ENCODE measurements at regions not wholly inside any gene's neighbourhood (a gene's known extent, or its start where the extent isn't known, plus 50 kb on each side); places are given as distances from the start of the nearest gene placed in this dataset.

GRCh38 chr13:63344711-63345110, 1929.1 kb upstream of the PCDH20 start:
- no peak for DNase-seq
- H3K4me1 ChIP-seq, result no peaks in the 10 kb centered on the region
- H3K9me3 ChIP-seq, result no peaks in the 10 kb centered on the region
- no peaks in the 10 kb centered on the region for H3K36me3 ChIP-seq
- in situ Hi-C loops (cut with MboI; ENCODE audit: low sequenced_read_pairs in 4 of 4) (no loop called here), intact Hi-C loops (cut with DNase I; ENCODE audit: low total_unique reads) (no loop called here)
- ATAC-seq, result no peak
- no peak overlapping the region for H3K4me3 ChIP-seq
- no peak overlapping the region for H3K27ac ChIP-seq
- TF ChIP-seq CTCF (IDR thresholded peaks at IDR 0.05 in 4 of 5, conservative IDR thresholded peaks at IDR 0.05 in 1 of 5) (no peak), POLR2A (IDR thresholded peaks at IDR 0.05) (no peak)
- H3K27me3 ChIP-seq, result no peaks in the 10 kb centered on the region

GRCh38 chr13:63337921-63338320, 1922.3 kb upstream of the PCDH20 start:
- intact Hi-C loops (cut with DNase I; ENCODE audit: low total_unique reads), result no loop called here
- no peak for TF ChIP-seq CTCF (IDR thresholded peaks at IDR 0.05 in 4 of 5, conservative IDR thresholded peaks at IDR 0.05 in 1 of 5)
- no peak for TF ChIP-seq POLR2A (IDR thresholded peaks at IDR 0.05)
- no peak overlapping the region for H3K4me3 ChIP-seq
- DNase-seq (no peak), ATAC-seq (no peak)
- in situ Hi-C loops (cut with MboI; ENCODE audit: low sequenced_read_pairs in 4 of 4), result no loop called here
- H3K9me3 ChIP-seq, result no peaks in the 10 kb centered on the region
- H3K36me3 ChIP-seq, result no peaks in the 10 kb centered on the region
- no peaks in the 10 kb centered on the region for H3K4me1 ChIP-seq
- no peak overlapping the region for H3K27ac ChIP-seq
- H3K27me3 ChIP-seq, result no peaks in the 10 kb centered on the region

- DNase-seq (no peak), ATAC-seq (no peak)
- H3K36me3 ChIP-seq, result no peaks in the 10 kb centered on the region
- no peak overlapping the region for H3K4me3 ChIP-seq
- intact Hi-C loops (cut with DNase I; ENCODE audit: low total_unique reads), result no loop called here
- no peak overlapping the region for H3K27ac ChIP-seq
- H3K27me3 ChIP-seq, result no peaks in the 10 kb centered on the region
- H3K9me3 ChIP-seq, result no peaks in the 10 kb centered on the region
- in situ Hi-C loops (cut with MboI; ENCODE audit: low sequenced_read_pairs in 4 of 4), result no loop called here
- TF ChIP-seq POLR2A (IDR thresholded peaks at IDR 0.05) (no peak), CTCF (IDR thresholded peaks at IDR 0.05 in 4 of 5, conservative IDR thresholded peaks at IDR 0.05 in 1 of 5) (no peak)
- no peaks in the 10 kb centered on the region for H3K4me1 ChIP-seq
These were observed 1921.4 kb upstream of the PCDH20 start for GRCh38 chr13:63337041-63337440.

GRCh38 chr13:63336549-63336948, 1920.9 kb upstream of the PCDH20 start:
- TF ChIP-seq CTCF (IDR thresholded peaks at IDR 0.05 in 4 of 5, conservative IDR thresholded peaks at IDR 0.05 in 1 of 5) (no peak), POLR2A (IDR thresholded peaks at IDR 0.05) (no peak)
- in situ Hi-C loops (cut with MboI; ENCODE audit: low sequenced_read_pairs in 4 of 4), result no loop called here
- no peak for DNase-seq

GRCh38 chr13:63327584-63327983, 1911.9 kb upstream of the PCDH20 start:
- in situ Hi-C loops (cut with MboI; ENCODE audit: low sequenced_read_pairs in 4 of 4), result no loop called here

More at GRCh38 chr13:63336549-63336948, 1920.9 kb upstream of the PCDH20 start:
- Histone ChIP-seq H3K4me1 (no peaks in the 10 kb centered on the region), H3K27me3 (no peaks in the 10 kb centered on the region), H3K36me3 (no peaks in the 10 kb centered on the region), H3K9me3 (no peaks in the 10 kb centered on the region), H3K27ac (no peak overlapping the region), H3K4me3 (no peak overlapping the region)
- no peak for ATAC-seq
- intact Hi-C loops (cut with DNase I; ENCODE audit: low total_unique reads), result no loop called here

More at GRCh38 chr13:63327584-63327983, 1911.9 kb upstream of the PCDH20 start:
- TF ChIP-seq CTCF (IDR thresholded peaks at IDR 0.05 in 4 of 5, conservative IDR thresholded peaks at IDR 0.05 in 1 of 5) (no peak), POLR2A (IDR thresholded peaks at IDR 0.05) (no peak)
- H3K27ac ChIP-seq, result no peak overlapping the region
- H3K27me3 ChIP-seq, result no peaks in the 10 kb centered on the region
- H3K9me3 ChIP-seq, result no peaks in the 10 kb centered on the region
- no peak for ATAC-seq
- no peaks in the 10 kb centered on the region for H3K4me1 ChIP-seq
- no peak overlapping the region for H3K4me3 ChIP-seq
- H3K36me3 ChIP-seq, result no peaks in the 10 kb centered on the region
- DNase-seq, result no peak
- intact Hi-C loops (cut with DNase I; ENCODE audit: low total_unique reads), result no loop called here

All from gastrocnemius medialis (tissue), 4 donors.